Vagina (tissue), 2 donors: ENCODE measurements at regions not wholly inside any gene's neighbourhood (a gene's known extent, or its start where the extent isn't known, plus 50 kb on each side); places are given as distances from the start of the nearest gene placed in this dataset.

Experiments used
- CTCF ChIP-seq, 3 experiments: fragments of 450-650 bp in 2 of 3; fragments of 200-600 bp in 1 of 3; sonication (generic) in 1 of 3; IDR thresholded peaks; one replicate each; pipeline ENCODE4 v1.5.1; 2017 to 2019; ENCODE audit warnings: antibody characterized with exemption in 3 of 3, mild to moderate bottlenecking in 2 of 3, moderate library complexity in 2 of 3
- POLR2AphosphoS5 ChIP-seq, 2 donors: sonication (generic); formaldehyde crosslinking; IDR thresholded peaks; one replicate each; pipeline ENCODE4 v1.9.0; 2017; ENCODE audit warnings: antibody characterized with exemption in 2 of 2, mild to moderate bottlenecking in 2 of 2, low read depth in 1 of 2; ENCODE audit not compliant: insufficient read depth in 1 of 2

- TF ChIP-seq CTCF (IDR thresholded peaks at IDR 0.05) (no peak), POLR2AphosphoS5 (IDR thresholded peaks at IDR 0.05; ENCODE audit: insufficient read depth in 1 of 2, low read depth in 1 of 2) (no peak)
Observed at GRCh38 chr7:25850216-25850615, 301.8 kb upstream of the NFE2L3 start.
